GM19395 (cell line): ENCODE measurements at regions not wholly inside any gene's neighbourhood (a gene's known extent, or its start where the extent isn't known, plus 50 kb on each side); places are given as distances from the start of the nearest gene placed in this dataset.

ENCODE experiments used
- ATAC-seq: cut with Tn5 transposase; IDR thresholded peaks from one replicate; pipeline ENCODE4 v1.9.1; 2021; ENCODE audit warnings: mild to moderate bottlenecking, moderate library complexity; ENCODE audit not compliant: unreplicated experiment

- no peak for ATAC-seq
Measured at GRCh38 chr1:59219916-59220315, 77.0 kb upstream of the FGGY start.

- ATAC-seq, result no peak
Measured at GRCh38 chr1:59220356-59220755, 76.5 kb upstream of the FGGY start.

GRCh38 chr1:59223198-59223597 lies 73.7 kb upstream of the FGGY start:
- no peak for ATAC-seq

- ATAC-seq, result no peak
Measured at GRCh38 chr1:59223989-59224634, 72.8 kb upstream of the FGGY start.

GRCh38 chr1:59225594-59226316 lies 71.1 kb upstream of the FGGY start:
- no peak for ATAC-seq

- ATAC-seq, result peak; percentile 60
Measured at GRCh38 chr1:59229138-59229537, 67.8 kb upstream of the FGGY start.

GRCh38 chr1:59230622-59231021 lies 66.3 kb upstream of the FGGY start:
- ATAC-seq, result no peak

- ATAC-seq, result no peak
Measured at GRCh38 chr1:59232216-59232615, 64.7 kb upstream of the FGGY start.

GRCh38 chr1:59233444-59233843 lies 63.5 kb upstream of the FGGY start:
- ATAC-seq, result no peak

- no peak for ATAC-seq
Measured at GRCh38 chr1:59236721-59237545, 60.0 kb upstream of the FGGY start.

- no peak for ATAC-seq
Measured at GRCh38 chr1:59237900-59238299, 59.0 kb upstream of the FGGY start.

- ATAC-seq, result no peak
Measured at GRCh38 chr1:59238333-59238934, 58.5 kb upstream of the FGGY start.

- ATAC-seq, result no peak
Measured at GRCh38 chr1:59238993-59239392, 57.9 kb upstream of the FGGY start.

GRCh38 chr1:59241909-59242308 lies 55.0 kb upstream of the FGGY start:
- ATAC-seq, result no peak

GRCh38 chr1:59242370-59242769 lies 54.5 kb upstream of the FGGY start:
- ATAC-seq, result no peak

- ATAC-seq, result no peak
Measured at GRCh38 chr1:59243550-59243949, 53.3 kb upstream of the FGGY start.

GRCh38 chr1:59243978-59244377 lies 52.9 kb upstream of the FGGY start:
- no peak for ATAC-seq

GRCh38 chr1:59244891-59245290 lies 52.0 kb upstream of the FGGY start:
- ATAC-seq, result no peak
